GM18873 (cell line): ENCODE measurements at regions not wholly inside any gene's neighbourhood (a gene's known extent, or its start where the extent isn't known, plus 50 kb on each side); places are given as distances from the start of the nearest gene placed in this dataset.
"Not testable (repeated sequence)": the region's sequence is repeated elsewhere in the genome, so short reads cannot be mapped to it uniquely, and the experiment has no call there.

Experiments used
- ATAC-seq: cut with Tn5 transposase; IDR thresholded peaks from one replicate; pipeline ENCODE4 v1.9.1; 2021; ENCODE audit warnings: mild to moderate bottlenecking, moderate library complexity, moderate number of reproducible peaks; ENCODE audit not compliant: unreplicated experiment, low FRiP score

DNA sequence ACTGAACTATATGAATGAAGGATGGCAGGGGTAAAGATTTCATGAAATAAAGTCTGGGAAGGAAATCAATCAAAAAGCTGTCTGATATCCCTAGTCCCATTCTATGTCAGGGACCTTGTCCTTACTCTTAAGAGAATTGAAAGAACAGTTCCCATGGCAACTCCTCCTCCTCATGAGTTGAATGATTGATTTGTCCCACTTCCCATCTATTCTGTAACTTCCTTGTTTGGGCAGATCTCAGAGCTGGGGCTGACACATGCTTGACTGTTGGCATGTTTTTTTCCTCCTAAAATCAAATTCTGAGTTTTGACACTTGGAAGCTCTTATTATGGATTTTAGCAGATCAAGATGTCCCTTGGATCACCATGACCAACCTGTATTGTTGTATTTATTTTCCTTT lies 1138.6 kb upstream of the CDH8 start:
- ATAC-seq: no peak

DNA sequence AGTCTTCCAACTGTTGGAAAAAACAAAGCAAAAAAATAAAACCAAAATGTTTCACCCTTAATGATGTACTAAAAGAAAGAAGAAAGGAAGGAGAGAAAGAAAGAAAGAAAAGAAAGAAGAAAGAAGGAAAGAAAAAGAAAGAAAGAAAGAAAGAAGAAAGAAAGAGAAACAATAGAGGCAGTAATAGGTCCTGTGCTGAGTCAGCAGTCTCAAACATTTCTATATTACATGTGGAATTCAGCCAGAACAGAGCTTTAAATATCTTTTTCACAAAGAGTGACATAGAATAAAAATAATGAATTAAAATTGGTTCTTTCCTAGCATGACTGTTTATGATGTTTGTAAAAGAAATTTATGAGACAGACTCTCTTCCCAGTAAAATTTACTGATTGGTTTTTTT lies 1135.3 kb upstream of the CDH8 start:
- no peak for ATAC-seq

DNA sequence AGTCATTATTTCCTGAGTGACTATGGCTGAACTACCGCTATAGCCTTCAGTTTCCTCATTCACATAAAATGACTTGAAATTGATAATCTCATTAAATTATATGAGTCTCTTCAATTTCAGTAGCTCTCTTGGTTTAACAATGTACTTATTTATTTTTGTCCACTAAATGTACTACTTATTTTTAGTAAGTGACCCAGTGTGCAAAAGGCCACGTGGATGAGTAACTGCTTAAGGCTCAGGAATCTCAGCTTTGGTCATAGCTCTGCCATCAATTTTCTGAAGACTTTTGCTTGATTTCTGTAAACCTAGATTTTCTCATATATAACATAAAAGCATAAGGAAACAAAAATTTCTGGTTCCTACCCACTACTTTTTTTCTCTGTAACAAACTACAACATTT lies 1132.9 kb upstream of the CDH8 start:
- ATAC-seq: no peak

DNA sequence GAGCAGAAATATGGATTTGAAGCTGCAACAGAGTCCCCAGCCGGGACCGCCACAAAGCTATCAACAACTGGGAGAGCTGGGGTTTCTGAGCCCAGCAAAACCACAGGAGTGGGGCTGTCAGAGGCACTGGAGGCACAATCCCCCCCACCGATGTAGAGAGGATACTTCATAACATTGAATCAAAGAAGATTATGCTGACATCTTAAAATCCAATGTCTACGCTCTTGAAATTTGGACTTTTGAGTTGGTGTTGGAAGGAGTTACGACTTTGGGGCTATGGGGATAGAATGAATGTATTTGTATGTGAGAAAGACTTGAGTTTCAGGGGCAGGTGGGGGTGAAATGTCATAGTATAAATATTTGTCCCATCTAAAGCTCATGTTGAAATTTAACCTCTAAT lies 1121.6 kb upstream of the CDH8 start:
- no peak for ATAC-seq

DNA sequence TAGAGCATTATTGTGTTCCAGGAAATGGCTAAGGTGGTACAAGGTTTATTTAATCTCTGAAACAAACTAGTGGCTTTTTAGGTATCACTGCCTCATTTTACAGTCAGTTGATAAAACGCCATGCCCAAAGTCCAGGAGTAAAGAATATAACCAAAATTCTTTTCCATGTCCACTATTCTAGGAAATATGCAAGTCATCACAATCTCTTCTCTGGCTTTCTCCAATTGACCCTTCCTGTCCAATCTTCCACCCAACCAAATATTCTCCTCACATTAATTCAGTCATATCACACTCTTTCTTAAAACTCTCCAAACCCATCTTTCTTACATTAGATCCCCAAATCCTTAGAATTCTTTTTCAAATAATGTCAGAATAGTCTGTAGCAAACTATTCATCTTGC lies 1110.0 kb upstream of the CDH8 start:
- ATAC-seq: no peak

DNA sequence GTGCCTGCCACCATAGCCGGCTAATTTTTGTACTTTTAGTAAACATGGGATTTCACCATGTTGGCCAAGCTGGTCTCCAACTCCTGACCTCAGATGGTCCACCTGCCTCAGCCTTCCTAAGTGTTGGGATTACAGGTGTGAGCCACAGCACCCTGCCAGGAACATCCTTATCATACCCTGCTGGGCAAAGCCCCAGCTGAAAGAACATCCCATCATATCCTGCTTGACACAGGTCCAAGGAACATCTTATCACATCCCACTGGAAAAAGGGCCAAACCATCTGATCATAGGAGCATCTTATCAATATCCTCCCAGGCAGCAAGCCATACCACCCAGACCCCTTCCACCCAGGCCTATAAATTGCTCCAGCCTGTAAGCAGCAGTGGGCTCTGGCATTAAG lies 1109.2 kb upstream of the CDH8 start:
- no peak for ATAC-seq

DNA sequence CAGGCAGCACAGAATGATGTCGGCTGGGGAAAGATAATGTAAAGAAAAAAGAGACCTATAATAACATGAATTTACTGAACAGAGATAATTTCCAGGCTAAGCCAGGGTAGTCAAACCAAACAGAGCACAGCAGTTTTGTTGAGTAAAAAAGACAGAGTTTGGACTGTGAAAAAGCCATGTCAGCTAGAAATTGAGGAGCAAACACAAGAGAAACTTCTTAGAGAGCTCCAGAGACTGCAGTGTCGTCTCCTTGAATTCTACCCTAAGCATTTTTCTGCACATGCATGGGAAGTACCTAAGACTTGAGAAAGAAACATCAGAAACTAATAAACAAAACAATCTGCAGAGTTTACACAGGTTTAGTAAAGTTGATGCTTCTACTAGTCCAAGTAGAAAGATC lies 1098.8 kb upstream of the CDH8 start:
- no peak for ATAC-seq

DNA sequence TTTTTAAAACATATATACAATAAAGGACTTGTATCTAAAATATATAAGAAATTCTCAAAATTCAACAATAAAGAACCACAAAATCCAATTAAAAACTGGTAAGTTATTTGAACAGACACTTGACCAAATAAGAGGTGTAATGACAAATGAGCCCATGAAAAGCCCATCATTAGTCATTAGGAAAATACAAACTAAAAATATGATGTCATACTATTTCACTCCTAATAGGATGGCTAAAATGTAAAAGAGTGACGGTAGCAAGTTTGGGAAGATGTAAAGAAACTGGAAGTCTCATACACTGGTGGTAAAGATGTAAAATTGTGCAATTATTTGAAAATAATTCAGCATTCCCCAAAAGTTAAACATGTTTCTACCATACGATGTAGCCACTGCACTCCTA lies 1095.3 kb upstream of the CDH8 start:
- ATAC-seq: no peak

DNA sequence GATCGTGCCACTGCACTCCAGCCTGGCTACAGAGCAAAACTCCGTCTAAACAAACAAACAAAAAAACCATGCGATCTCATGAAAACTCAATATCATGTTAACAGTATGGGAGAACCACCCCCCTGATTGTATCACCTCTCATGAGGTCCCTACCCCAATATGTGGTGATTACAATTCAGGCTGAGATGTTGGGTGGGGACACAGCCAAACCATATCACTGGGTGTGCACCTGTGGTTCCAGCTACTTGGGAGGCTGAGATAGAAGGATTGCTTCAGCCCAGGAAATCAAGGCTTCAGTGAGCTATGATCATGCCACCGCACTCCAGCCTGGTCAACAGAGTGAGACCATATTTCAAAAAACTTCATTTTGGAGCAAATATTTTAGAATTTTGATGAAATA lies 1094.7 kb upstream of the CDH8 start:
- no peak for ATAC-seq

DNA sequence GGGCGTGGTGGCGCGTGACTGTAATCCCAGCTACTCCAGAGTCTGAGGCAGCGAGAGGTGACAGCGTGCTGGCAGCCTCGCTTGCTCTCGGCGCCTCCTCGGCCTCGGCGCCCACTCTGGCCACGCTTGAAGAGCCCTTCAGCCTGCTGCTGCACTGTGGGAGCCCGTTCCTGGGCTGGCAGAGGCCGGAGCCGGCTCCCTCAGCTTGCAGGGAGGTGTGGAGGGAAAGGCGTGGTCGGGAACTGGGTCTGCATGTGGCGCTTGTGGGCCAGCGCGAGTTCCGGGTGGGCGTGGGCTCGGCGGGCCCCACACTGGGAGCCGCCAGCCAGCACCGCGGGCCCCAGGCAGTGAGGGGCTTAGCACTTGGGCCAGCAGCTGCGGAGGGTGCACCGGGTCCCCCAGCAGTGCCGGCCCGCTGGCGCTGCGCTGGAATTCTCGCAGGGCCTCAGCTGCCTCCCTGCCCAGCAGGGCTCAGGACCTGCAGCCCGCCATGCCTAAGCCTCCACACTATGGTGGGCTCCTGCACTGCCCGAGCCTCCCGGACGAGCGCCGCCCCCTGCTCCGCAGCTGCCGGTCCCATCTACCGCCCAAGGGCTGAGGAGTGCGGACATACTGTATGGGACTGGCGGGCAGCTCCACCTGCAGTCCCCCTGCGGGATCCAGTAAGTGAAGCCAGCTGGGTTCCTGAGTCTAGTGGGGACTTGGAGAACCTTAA lies 1093.3 kb upstream of the CDH8 start:
- no peak for ATAC-seq

DNA sequence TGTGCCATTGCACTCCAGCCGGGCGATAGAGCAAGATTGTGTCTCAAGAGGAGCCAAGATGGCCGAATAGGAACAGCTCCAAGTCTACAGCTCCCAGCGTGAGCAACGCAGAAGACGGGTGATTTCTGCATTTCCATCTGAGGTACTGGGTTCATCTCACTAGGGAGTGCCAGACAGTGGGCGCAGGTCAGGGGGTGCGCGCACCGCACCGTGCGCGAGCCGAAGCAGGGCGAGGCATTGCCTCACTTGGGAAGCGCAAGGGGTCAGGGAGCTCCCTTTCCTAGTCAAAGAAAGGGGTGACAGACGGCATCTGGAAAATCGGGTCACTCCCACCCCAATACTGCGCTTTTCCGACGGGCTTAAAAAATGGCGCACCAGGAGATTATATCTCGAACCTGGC lies 1083.7 kb upstream of the CDH8 start:
- ATAC-seq: not testable (repeated sequence)

DNA sequence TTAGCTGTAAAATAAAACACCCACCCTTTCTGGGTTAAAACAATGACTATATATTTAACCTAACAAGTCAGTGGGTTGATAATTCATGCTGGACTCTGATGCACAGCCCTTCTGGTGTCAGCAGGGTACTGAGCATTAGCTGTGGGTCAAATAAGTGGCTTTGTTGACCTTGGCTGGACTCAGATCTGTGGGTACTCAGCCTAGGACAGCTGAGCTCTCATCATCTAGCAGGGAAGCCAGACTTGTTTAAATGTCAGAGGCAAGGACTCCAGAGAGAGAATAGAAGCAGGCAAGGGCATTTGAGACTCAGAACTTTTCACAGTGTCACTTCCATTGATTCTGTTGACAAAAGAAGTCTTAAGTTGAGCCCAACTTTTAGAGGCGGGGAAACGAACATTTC lies 1063.8 kb upstream of the CDH8 start:
- ATAC-seq: no peak

DNA sequence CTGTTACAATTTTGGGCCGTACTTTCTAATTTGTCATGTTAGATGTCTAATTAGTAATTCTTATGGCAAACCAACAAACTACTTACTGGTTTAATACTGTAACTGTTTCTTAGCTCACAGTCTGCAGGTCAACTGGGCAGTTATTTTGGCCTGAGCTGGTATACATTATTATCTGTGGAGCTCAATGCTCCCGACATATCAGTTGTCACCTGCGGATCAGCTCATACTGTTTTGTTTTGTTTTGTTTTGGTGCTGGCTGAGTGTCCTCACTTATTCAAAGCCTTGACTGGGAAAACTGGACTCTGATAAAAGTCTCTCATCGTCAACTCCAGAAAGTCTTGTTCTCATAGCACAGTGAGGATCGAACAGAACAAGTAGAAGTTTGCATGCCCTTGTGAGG lies 1060.6 kb upstream of the CDH8 start:
- ATAC-seq: no peak

DNA sequence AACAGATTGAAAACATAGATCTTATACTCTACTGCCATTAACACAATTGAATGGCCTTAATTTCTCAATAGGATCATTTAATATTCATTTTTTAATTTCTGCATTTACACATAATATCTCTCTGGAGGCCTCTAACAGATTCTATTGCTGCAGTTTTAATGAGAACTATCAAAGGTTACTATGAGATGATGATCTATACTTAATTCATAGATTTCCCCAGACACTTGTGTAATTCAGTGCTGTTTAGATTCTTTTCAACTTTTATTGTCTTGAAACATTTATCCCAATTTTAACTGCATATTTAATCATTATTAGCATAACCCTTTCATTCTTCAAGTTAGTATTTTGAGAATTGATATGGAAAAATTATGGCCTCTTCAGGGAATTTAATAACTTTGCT lies 1056.5 kb upstream of the CDH8 start:
- no peak for ATAC-seq

DNA sequence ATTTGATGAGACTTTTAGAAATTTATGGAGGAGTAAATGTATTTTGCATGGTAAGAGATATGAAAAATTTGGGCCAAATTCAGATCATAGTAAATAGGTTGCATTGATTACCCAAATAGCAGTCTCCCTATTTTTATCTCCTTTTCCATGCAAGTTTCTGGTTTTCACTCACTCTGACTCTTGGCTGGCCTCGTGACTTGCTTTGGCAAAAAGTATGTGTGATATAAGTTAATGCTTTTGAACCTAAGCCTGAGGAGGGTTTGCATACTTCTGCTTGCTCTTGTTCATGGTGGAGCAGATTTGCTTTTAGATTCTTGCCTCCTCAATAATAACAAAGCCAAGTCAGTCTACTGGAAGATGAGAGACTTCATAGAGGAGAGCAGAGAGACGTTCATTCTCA lies 1045.9 kb upstream of the CDH8 start:
- no peak for ATAC-seq

DNA sequence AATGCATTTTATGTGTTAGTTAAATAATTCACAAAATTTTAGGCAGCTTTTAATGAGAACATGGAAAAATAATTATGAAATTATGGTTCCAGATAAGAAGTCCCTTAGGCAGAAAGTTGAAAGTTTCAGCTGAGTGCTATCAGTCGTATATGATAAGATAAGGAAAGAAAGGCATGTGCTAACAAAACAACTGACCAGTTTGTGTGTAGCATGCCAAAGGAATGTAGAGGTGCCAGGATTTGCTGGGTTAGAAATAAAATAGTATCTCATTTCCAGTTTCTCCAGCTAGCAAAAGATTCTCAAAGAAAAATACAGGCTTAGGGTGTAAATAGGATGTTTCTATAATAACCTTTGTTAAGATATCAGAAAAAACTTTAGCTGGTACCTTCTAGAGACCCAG lies 1044.5 kb upstream of the CDH8 start:
- no peak for ATAC-seq

DNA sequence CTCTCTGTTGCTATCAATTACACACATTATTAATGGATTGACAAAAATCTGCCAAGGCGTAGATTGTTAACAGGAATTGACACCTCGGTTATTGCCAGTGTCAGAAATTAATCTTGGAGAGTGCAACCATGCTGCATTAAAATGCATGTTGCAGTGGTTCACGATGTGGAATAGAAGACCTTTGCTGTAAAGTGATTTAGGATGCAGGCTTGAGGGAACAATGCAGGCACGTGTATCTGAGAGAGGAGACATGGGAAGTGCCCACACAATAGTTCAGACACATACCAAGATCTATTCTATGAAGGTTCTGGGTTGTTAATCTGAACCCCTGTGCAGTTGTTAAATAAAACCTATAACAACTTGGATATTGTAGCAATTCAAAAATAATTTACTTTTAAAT lies 1032.8 kb upstream of the CDH8 start:
- no peak for ATAC-seq

DNA sequence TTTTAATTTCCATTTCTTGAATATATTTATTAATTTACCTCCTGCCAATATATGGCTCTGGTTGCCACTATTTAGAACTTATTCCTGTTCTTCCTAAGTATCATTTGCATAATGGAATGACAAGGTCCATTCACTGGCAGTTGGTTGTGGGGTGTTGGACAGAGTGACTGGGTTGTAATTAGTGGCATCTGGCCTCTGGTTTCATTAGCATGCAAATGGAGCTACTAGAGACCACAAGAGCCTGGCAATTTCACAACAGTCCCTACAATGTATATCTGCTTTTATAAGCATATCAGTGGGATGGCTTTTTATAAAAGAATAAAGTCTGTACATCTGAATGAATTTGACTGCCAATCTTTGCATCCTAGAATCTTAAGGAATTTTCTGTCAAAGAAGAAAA lies 1030.9 kb upstream of the CDH8 start:
- no peak for ATAC-seq

DNA sequence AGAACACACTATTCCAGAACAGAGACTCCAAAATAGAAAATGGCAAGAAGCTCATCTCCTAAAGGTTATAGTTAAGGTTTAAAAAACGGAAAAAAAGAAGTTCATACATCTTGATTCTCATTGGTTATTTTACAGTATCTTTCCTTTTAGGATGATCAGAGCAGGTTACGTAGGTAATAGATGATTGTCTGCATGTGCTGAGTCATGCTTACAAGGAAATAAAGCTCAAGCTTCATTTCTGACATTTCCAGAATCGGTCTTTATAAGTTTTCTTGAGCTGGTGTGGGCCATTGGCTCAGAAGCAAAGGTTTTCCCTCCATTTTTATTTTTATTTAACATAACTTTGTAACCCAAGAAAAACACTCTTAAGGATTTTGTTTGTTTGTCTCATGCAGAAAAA lies 1030.3 kb upstream of the CDH8 start:
- ATAC-seq: no peak

DNA sequence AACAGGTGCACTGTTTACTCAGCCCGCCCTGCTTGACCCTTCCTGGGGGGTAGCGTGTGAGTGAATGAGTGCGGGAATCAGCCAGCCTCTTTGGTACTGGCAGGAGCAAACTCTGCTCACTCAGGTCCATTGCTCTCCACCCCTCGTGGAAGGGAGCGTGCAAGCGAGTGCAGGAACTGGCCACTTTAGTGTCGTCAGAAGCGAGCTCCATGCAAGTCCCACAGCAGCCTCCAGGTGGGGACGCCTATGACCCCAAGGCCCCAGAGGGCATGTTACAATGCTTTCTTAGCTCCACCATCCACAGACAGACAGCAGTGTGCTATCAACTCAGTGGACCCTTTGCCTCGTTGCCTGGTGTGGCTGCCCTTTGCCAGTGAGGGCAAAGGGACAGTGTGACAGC lies 1025.1 kb upstream of the CDH8 start:
- no peak for ATAC-seq

DNA sequence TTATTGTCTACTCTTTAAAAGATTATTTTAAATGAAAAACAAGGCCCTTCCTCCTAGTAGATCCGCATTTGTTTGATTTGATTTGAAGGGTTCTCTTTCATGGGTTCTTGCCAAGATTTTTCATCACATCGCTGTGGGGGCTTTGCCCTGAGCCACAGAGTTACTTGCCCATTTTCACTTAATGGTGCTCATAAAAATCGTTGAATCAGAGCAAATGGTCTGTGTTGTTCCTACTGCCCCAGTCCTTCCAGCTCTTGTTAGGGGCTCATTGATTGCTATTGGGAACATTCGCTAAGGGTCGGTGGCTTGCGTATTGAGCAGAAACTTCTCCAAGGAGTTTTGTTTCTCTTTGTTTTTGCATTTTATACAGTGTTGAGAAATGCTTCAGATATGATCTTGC lies 1023.4 kb upstream of the CDH8 start:
- ATAC-seq: no peak

DNA sequence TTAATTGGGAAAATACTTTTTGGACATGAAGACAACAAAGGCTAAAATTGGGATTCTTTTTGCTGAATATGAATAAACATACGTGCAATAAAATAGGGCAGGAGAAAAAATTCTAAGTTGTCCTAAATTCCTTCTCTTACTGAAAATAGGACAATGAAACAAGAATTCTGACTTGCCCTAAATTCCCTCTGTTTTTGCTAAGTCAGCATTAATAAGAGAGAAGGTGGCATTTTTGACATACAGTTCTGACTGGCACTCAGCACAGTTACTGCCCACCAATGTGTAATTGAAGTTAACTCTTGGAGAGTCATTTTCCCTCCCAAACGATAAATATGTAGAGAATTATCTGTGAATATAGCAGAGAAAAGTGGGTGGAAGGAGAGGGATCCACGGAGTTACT lies 1021.1 kb upstream of the CDH8 start:
- ATAC-seq: no peak

DNA sequence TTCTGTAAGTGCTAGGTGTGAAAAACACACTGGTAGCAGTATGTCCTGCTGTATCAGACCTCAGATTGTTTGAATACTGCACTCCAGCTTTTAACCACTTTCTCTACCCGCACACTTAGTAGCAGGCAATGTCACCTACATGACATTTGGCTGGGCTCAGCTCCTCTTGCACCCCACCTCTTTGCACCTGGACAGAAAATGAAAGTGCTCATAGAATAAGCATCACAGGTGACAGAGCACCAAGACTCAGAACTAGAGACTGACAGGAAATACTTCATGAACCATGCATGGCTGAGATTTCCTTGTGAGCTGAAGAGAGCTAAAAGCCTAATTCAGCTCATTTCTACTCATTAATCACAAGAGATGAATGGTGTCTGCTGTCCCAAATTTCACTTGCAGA lies 1014.2 kb upstream of the CDH8 start:
- ATAC-seq: no peak
